Karpas-422 (cell line): ENCODE measurements at regions not wholly inside any gene's neighbourhood (a gene's known extent, or its start where the extent isn't known, plus 50 kb on each side); places are given as distances from the start of the nearest gene placed in this dataset.

Experiments
- DNase-seq: peaks from one replicate; pipeline ENCODE4 v3.0.0-alpha.2; 2015
- H2AFZ ChIP-seq: fragments of 200-600 bp; sonication (generic); 2 replicates; pipeline ENCODE4 v1.6.1; 2014; ENCODE audit warnings: antibody characterized with exemption, low read length, mixed read lengths
- H3K27ac ChIP-seq: fragments of 200-600 bp; sonication (generic); 2 replicates; pipeline ENCODE4 v1.5.1; 2014; ENCODE audit warnings: mild to moderate bottlenecking, low read length, moderate library complexity
- H3K27me3 ChIP-seq: fragments of 200-600 bp; sonication (generic); 2 replicates; pipeline ENCODE4 v1.6.1; 2014; ENCODE audit warnings: low read length, mixed read lengths
- H3K36me3 ChIP-seq: fragments of 200-600 bp; sonication (generic); 2 replicates; pipeline ENCODE4 v1.6.1; 2014; ENCODE audit warnings: low read length, mixed read lengths; ENCODE audit not compliant: insufficient read depth
- H3K4me1 ChIP-seq: fragments of 200-600 bp; sonication (generic); 2 replicates; pipeline ENCODE4 v1.6.1; 2014; ENCODE audit warnings: mild to moderate bottlenecking, low read length, mixed read lengths
- H3K4me2 ChIP-seq: fragments of 200-600 bp; sonication (generic); 2 replicates; pipeline ENCODE4 v1.6.1; 2014; ENCODE audit warnings: low read length, low read depth, mild to moderate bottlenecking; ENCODE audit not compliant: poor library complexity, severe bottlenecking
- H3K4me3 ChIP-seq: fragments of 200-600 bp; sonication (generic); 2 replicates; pipeline ENCODE4 v1.5.1; 2014; ENCODE audit warnings: mild to moderate bottlenecking, antibody characterized with exemption, low read length, mixed read lengths
- H3K79me2 ChIP-seq: fragments of 200-600 bp; sonication (generic); 2 replicates; pipeline ENCODE4 v1.6.1; 2014; ENCODE audit warnings: mild to moderate bottlenecking, low read length, mixed read lengths
- H3K9ac ChIP-seq: fragments of 200-600 bp; sonication (generic); 2 replicates; pipeline ENCODE4 v1.6.0; 2014; ENCODE audit warnings: low read length
- H3K9me2 ChIP-seq: fragments of 200-600 bp; sonication (generic), shearing (Covaris generic); replicated peaks from 2 replicates; pipeline ENCODE4 v1.6.0; 2014; ENCODE audit warnings: mild to moderate bottlenecking, low read length, moderate library complexity; ENCODE audit not compliant: insufficient read depth
- H3K9me3 ChIP-seq: fragments of 300-700, 200-600 bp; sonication (generic); 2 replicates; pipeline ENCODE4 v1.6.1; 2014; ENCODE audit warnings: low read length, mixed read lengths
- H4K20me1 ChIP-seq: fragments of 200-600 bp; sonication (generic); 2 replicates; pipeline ENCODE4 v1.6.1; 2014; ENCODE audit warnings: mild to moderate bottlenecking, antibody characterized with exemption, low read length, low read depth; ENCODE audit not compliant: insufficient read depth

DNA sequence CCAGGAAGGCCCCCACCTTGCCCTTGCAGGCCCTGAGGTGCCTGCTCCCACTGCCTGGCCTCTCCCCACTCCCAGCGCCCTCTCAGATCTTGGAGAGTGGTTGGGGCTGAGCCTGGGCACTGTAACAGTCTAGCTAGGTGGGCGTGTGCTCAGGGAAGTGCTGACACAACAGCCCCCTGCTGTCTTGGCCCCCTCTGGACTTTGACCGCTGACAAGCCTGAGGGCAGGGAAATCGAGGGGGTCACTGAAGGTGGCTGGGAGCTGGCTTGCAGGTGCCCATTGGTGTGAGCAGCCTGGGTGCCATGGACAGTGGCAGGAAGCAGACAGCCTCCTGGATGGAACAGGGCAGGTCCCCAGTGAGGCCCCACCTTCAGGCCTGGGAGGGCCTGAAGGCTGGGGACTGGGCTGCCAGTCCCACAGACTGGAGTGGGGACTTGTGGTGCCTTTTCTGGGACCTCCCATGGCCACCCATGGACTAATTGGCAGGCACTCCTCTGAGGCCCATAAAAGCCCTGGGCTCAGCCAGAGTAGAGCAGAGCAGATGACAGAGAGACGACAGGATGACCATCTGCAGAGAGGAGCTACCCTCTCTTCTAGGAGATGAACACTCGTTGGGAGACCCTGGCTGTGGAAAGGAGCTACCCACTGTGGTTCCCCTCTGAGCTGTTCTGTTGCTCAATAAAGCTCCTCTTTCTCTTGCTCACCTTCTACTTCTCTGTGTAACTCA lies 158.6 kb upstream of the SLC38A2 start:
- no peak for DNase-seq
- Histone ChIP-seq H3K79me2 (no peaks in the 10 kb centered on the region), H3K4me3 (no peak overlapping the region), H3K9ac (no peak overlapping the region), H2AFZ (no peak overlapping the region), H3K9me2 (no peaks in the 10 kb centered on the region), H3K4me2 (no peak overlapping the region), H3K9me3 (no peaks in the 10 kb centered on the region), H3K36me3 (no peaks in the 10 kb centered on the region), H3K27ac (no peak overlapping the region), H3K4me1 (no peaks in the 10 kb centered on the region), H3K27me3 (no peaks in the 10 kb centered on the region), H4K20me1 (no peaks in the 10 kb centered on the region)

DNA sequence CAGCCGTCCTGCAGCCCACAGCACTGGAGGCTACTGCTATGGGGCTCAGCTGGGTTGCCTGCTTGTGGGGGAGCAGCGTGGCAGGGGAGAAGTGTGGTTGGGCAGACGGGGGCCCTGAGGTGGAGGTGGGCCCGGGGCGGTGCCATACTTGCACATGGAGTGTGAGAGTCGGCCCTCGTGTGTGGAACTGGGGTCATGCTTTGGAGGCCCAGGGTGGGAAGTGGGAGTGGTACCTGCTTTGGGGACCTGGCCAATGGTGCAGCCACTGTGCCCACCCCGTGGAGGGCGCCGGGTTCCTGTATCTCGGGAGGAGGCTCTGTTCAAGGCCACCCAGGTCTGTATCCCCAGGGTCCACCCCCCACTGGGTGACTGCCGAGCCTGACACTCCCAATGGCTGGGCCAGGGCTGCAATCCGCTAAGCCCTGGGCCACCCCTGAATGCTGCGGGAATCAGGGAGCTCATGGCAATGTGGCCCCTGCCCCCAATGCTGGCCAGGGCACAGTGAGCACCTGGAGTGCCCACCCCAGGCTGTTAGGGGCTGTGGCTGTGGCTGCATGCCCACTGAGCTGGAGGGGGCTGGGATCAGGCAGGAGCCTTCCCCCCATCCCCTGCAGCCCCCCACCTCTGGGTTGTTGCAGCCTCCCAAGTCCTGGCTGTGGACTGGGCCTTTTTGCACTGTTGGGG lies 157.9 kb upstream of the SLC38A2 start:
- Histone ChIP-seq H3K4me2 (no peak overlapping the region), H3K27ac (no peak overlapping the region)
- no peak for DNase-seq

DNA sequence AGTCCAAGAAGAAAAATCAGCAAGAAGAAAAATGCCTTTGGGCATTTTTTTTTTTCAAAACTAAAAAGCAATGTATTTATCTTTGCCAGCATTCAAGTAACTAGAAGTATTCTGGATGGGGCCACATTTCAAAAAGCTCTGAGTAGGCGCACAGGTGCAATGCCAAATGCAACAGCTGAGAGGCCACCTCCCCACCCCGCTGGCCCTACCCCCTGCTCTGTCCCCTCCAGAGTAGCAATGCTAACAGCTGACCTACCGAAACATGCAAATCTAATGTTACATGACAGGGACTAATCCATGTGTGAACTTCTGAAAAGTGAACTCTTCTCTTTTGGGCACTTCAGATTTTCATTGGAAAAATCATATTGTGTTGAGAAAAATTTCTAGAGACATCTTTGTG lies 153.7 kb upstream of the SLC38A2 start:
- Histone ChIP-seq H3K9me3 (no peaks in the 10 kb centered on the region), H3K27me3 (no peaks in the 10 kb centered on the region), H2AFZ (no peak overlapping the region), H3K27ac (no peak overlapping the region), H3K9ac (no peak overlapping the region), H4K20me1 (no peaks in the 10 kb centered on the region), H3K36me3 (no peaks in the 10 kb centered on the region), H3K4me1 (no peaks in the 10 kb centered on the region), H3K4me2 (no peak overlapping the region), H3K9me2 (no peaks in the 10 kb centered on the region), H3K4me3 (no peak overlapping the region), H3K79me2 (no peaks in the 10 kb centered on the region)
- DNase-seq, result no peak

More for the DNA sequence above, 157.9 kb upstream of the SLC38A2 start:
- no peaks in the 10 kb centered on the region for H4K20me1 ChIP-seq
- no peaks in the 10 kb centered on the region for H3K79me2 ChIP-seq
- no peaks in the 10 kb centered on the region for H3K36me3 ChIP-seq
- no peak overlapping the region for H3K9ac ChIP-seq
- no peaks in the 10 kb centered on the region for H3K9me2 ChIP-seq
- H3K4me1 ChIP-seq, result no peaks in the 10 kb centered on the region
- no peak overlapping the region for H2AFZ ChIP-seq
- H3K4me3 ChIP-seq, result no peak overlapping the region
- no peaks in the 10 kb centered on the region for H3K27me3 ChIP-seq
- no peaks in the 10 kb centered on the region for H3K9me3 ChIP-seq

DNA sequence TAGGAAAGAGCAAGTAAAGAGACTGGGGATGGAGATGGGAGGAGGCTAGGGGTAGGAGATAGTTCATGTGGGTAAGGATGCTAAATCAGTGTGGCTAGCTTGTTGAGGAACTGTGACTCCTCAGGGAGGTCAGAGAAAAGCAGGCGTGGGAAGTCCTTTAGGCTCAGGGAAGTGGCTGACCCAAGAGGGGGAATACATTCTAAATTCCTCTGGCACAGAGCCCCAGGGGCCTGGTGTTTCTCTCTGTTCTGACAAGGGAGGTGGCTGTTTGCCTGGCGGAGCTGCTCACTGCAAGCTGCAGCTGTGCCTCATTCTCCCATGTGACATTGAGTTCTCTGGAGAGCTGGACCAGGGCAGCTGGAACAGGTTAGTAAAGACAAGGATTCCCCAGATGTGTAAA lies 152.2 kb upstream of the SLC38A2 start:
- H3K4me2 ChIP-seq, result no peak overlapping the region
- no peaks in the 10 kb centered on the region for H3K9me2 ChIP-seq
- H3K36me3 ChIP-seq, result no peaks in the 10 kb centered on the region
- H3K9ac ChIP-seq, result no peak overlapping the region
- DNase-seq, result no peak
- no peaks in the 10 kb centered on the region for H3K79me2 ChIP-seq
- no peaks in the 10 kb centered on the region for H3K27me3 ChIP-seq
- no peaks in the 10 kb centered on the region for H3K4me1 ChIP-seq
- no peaks in the 10 kb centered on the region for H3K9me3 ChIP-seq
- H4K20me1 ChIP-seq, result no peaks in the 10 kb centered on the region
- H3K27ac ChIP-seq, result no peak overlapping the region
- H2AFZ ChIP-seq, result no peak overlapping the region
- no peak overlapping the region for H3K4me3 ChIP-seq

DNA sequence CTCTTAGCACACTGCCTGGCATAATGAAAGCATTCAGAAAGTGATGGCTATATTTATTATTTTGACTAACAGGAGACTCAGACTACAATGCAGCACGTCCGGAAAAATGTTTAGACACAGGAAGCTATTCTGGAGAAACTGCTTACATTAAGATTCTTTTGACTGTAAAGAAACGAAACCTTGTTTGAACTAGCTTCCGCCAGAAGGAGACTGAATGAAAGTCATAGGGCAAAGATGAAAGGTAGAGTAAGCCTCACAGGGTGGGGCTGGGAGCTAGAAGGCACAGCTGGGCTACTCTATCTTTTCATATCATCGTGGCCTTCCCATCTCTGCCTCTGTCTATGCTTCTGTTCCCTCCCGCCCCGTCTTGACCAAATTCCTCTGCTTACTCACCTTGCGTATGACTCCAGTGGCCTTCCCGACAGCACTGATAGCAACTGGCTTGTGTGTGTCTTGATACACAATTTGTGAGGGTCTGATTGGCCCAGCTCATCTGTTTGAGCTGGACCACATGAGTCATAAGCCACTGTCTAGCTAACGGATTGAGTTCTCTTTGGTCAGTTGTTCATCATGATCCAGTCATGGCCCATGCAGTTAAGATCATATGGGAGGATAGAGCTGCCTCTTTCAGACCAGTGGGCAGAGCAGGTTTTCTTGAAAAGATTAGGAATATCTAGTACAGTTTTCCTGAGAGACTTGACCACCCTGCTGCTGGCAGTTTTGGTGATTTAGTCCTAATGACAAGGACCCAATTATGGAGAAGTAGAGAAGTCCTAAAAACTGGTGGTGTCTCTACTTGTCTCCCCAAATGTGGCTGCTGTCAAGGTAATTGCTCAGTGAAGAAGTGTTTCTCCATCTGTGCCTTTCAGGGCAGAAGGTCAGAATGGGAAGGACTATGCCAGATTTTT lies 151.5 kb upstream of the SLC38A2 start:
- Histone ChIP-seq H3K27ac (no peak overlapping the region), H3K4me2 (no peak overlapping the region), H3K79me2 (no peaks in the 10 kb centered on the region), H3K4me3 (no peak overlapping the region), H3K4me1 (no peaks in the 10 kb centered on the region), H4K20me1 (no peaks in the 10 kb centered on the region), H3K9me2 (no peaks in the 10 kb centered on the region), H2AFZ (no peak overlapping the region), H3K9ac (no peak overlapping the region), H3K36me3 (no peaks in the 10 kb centered on the region), H3K27me3 (no peaks in the 10 kb centered on the region), H3K9me3 (no peaks in the 10 kb centered on the region)
- no peak for DNase-seq

DNA sequence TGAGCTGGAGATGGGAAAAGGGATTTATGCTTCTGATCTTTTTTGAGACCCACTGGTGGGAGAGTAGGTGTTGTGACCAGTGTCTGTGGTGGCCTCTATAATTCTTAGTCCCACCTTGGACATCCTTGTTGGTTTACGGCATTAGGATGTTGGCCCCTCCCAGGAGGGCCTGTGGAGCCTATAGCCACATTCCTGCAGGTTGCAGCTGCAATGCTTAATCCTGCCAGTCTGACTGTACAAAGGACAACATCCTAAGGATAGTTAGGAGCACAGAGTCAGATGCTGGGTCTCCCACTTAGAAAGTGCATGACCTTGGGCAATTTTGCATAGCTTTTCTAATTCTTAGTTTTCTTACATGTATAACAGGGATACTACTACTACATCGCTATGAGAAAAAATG lies 150.9 kb upstream of the SLC38A2 start:
- no peak overlapping the region for H3K9ac ChIP-seq
- H3K36me3 ChIP-seq, result no peaks in the 10 kb centered on the region
- no peak overlapping the region for H2AFZ ChIP-seq
- H4K20me1 ChIP-seq, result no peaks in the 10 kb centered on the region
- no peak for DNase-seq
- H3K79me2 ChIP-seq, result no peaks in the 10 kb centered on the region
- H3K9me3 ChIP-seq, result no peaks in the 10 kb centered on the region
- H3K4me2 ChIP-seq, result no peak overlapping the region
- H3K4me1 ChIP-seq, result no peaks in the 10 kb centered on the region
- H3K27me3 ChIP-seq, result no peaks in the 10 kb centered on the region
- H3K27ac ChIP-seq, result no peak overlapping the region
- H3K4me3 ChIP-seq, result no peak overlapping the region
- no peaks in the 10 kb centered on the region for H3K9me2 ChIP-seq

DNA sequence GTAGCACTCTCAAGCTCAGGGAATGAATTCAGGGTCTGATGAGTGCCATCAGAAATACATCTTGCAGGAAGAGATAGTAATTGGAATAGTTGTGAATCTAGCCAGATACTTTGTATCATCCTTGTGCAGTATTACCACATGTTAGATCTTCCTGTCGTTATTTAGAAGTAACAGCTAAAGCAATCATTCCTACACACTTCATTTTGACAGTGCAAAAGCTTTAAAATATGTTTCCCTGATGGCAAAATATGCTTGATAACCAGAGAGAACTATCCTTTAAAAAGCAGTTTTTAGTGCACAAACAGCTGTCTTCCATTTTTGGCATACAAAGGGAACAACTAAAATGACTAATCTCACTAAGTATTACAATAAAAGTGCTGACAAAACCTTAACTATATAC lies 149.5 kb upstream of the SLC38A2 start:
- no peaks in the 10 kb centered on the region for H3K79me2 ChIP-seq

DNA sequence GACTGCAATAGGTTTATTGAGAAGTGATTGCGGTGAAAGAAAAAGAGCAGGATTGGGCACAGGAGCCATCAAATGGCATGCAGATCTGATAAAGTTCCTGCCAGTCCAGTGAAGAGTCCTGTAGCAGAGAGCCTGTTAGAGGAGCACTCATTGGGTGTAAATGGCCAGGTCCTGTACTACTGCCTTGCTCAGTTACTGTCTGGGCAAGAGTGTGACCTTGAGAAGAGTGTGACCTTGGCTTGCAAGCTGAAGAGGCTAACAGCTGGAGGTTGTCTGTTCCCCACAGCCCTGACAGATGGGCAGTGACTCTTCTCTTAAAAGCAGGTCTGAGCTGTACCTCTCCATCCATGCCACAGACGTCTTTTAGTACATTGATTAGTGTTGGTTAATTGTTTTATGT lies 148.6 kb upstream of the SLC38A2 start:
- no peak overlapping the region for H3K27ac ChIP-seq
- no peak for DNase-seq
- H3K4me1 ChIP-seq, result no peaks in the 10 kb centered on the region
- H2AFZ ChIP-seq, result no peak overlapping the region
- H3K9me3 ChIP-seq, result no peaks in the 10 kb centered on the region
- no peak overlapping the region for H3K4me3 ChIP-seq
- H3K4me2 ChIP-seq, result no peak overlapping the region
- H3K9ac ChIP-seq, result no peak overlapping the region
- no peaks in the 10 kb centered on the region for H4K20me1 ChIP-seq
- H3K36me3 ChIP-seq, result no peaks in the 10 kb centered on the region
- no peaks in the 10 kb centered on the region for H3K79me2 ChIP-seq
- H3K9me2 ChIP-seq, result no peaks in the 10 kb centered on the region
- no peaks in the 10 kb centered on the region for H3K27me3 ChIP-seq

More for the DNA sequence above, 149.5 kb upstream of the SLC38A2 start:
- no peak overlapping the region for H3K9ac ChIP-seq
- no peaks in the 10 kb centered on the region for H4K20me1 ChIP-seq
- H3K9me2 ChIP-seq, result no peaks in the 10 kb centered on the region
- H3K27ac ChIP-seq, result no peak overlapping the region
- H2AFZ ChIP-seq, result no peak overlapping the region
- no peak for DNase-seq
- no peaks in the 10 kb centered on the region for H3K27me3 ChIP-seq
- no peak overlapping the region for H3K4me2 ChIP-seq
- no peaks in the 10 kb centered on the region for H3K4me1 ChIP-seq
- H3K4me3 ChIP-seq, result no peak overlapping the region
- no peaks in the 10 kb centered on the region for H3K36me3 ChIP-seq
- no peaks in the 10 kb centered on the region for H3K9me3 ChIP-seq
